NCI-H2029 treated with DMSO at 0.1 percent for 48 hours (cell line): ENCODE measurements at regions not wholly inside any gene's neighbourhood (a gene's known extent, or its start where the extent isn't known, plus 50 kb on each side); places are given as distances from the start of the nearest gene placed in this dataset.
"Not testable (repeated sequence)": the region's sequence is repeated elsewhere in the genome, so short reads cannot be mapped to it uniquely, and the experiment has no call there.

Experiments used
- DNase-seq: peaks from one replicate; lab custom pipeline; 2025; lab: John Stamatoyannopoulos, UW

- no peak for DNase-seq
Observed at GRCh38 chr5:126054577-126055347, 368.4 kb upstream of the GRAMD2B start.

- no peak for DNase-seq
Observed at GRCh38 chr5:126055348-126055729, 367.9 kb upstream of the GRAMD2B start.

- DNase-seq, result no peak
Observed at GRCh38 chr5:126056352-126056751, 366.9 kb upstream of the GRAMD2B start.

GRCh38 chr5:126056851-126057622 is 366.2 kb upstream of the GRAMD2B start:
- DNase-seq, result no peak

- not testable (repeated sequence) for DNase-seq
Observed at GRCh38 chr5:126058392-126058791, 364.8 kb upstream of the GRAMD2B start.

GRCh38 chr5:126062398-126063221 is 360.6 kb upstream of the GRAMD2B start:
- no peak for DNase-seq

GRCh38 chr5:126065061-126065460 is 358.1 kb upstream of the GRAMD2B start:
- no peak for DNase-seq

GRCh38 chr5:126066836-126067235 is 356.4 kb upstream of the GRAMD2B start:
- DNase-seq, result no peak

- no peak for DNase-seq
Observed at GRCh38 chr5:126067404-126067803, 355.8 kb upstream of the GRAMD2B start.

- DNase-seq, result no peak
Observed at GRCh38 chr5:126069329-126069728, 353.9 kb upstream of the GRAMD2B start.

GRCh38 chr5:126070481-126070880 is 352.7 kb upstream of the GRAMD2B start:
- no peak for DNase-seq

- DNase-seq, result no peak
Observed at GRCh38 chr5:126074538-126074937, 348.7 kb upstream of the GRAMD2B start.

GRCh38 chr5:126079266-126079665 is 343.9 kb upstream of the GRAMD2B start:
- DNase-seq, result no peak

- no peak for DNase-seq
Observed at GRCh38 chr5:126081209-126081608, 342.0 kb upstream of the GRAMD2B start.

GRCh38 chr5:126093041-126093440 is 330.2 kb upstream of the GRAMD2B start:
- DNase-seq, result no peak

- DNase-seq, result no peak
Observed at GRCh38 chr5:126093718-126094117, 329.5 kb upstream of the GRAMD2B start.

- DNase-seq, result no peak
Observed at GRCh38 chr5:126094991-126095390, 328.2 kb upstream of the GRAMD2B start.

- DNase-seq, result no peak
Observed at GRCh38 chr5:126096442-126097006, 326.7 kb upstream of the GRAMD2B start.

GRCh38 chr5:126097876-126098275 is 325.3 kb upstream of the GRAMD2B start:
- no peak for DNase-seq

GRCh38 chr5:126098330-126099017 is 324.7 kb upstream of the GRAMD2B start:
- no peak for DNase-seq

- DNase-seq, result no peak
Observed at GRCh38 chr5:126099077-126099476, 324.1 kb upstream of the GRAMD2B start.

GRCh38 chr5:126100767-126101166 is 322.4 kb upstream of the GRAMD2B start:
- DNase-seq, result no peak
